ENCODE measurements at regions not wholly inside any gene's neighbourhood (a gene's known extent, or its start where the extent isn't known, plus 50 kb on each side); places are given as distances from the start of the nearest gene placed in this dataset.
"Not testable (repeated sequence)": the region's sequence is repeated elsewhere in the genome, so short reads cannot be mapped to it uniquely, and the experiment has no call there.

GRCh38 chr1:239985044-239985443 is 106.6 kb upstream of the FMN2 start:
- no peak for ATAC-seq
- Histone ChIP-seq H3K36me3 (no peaks in the 10 kb centered on the region), H3K27ac (no peak overlapping the region), H3K9me3 (no peaks in the 10 kb centered on the region), H3K27me3 (no peaks in the 10 kb centered on the region), H3K4me1 (no peaks in the 10 kb centered on the region), H3K4me3 (no peak overlapping the region)
- in situ Hi-C loops (cut with MboI; ENCODE audit: low sequenced_read_pairs in 4 of 4) = no loop called here
- DNase-seq = no peak
- intact Hi-C loops (cut with DNase I; ENCODE audit: low total_unique reads) = no loop called here
- TF ChIP-seq POLR2A (IDR thresholded peaks at IDR 0.05) = no peak

DNA sequence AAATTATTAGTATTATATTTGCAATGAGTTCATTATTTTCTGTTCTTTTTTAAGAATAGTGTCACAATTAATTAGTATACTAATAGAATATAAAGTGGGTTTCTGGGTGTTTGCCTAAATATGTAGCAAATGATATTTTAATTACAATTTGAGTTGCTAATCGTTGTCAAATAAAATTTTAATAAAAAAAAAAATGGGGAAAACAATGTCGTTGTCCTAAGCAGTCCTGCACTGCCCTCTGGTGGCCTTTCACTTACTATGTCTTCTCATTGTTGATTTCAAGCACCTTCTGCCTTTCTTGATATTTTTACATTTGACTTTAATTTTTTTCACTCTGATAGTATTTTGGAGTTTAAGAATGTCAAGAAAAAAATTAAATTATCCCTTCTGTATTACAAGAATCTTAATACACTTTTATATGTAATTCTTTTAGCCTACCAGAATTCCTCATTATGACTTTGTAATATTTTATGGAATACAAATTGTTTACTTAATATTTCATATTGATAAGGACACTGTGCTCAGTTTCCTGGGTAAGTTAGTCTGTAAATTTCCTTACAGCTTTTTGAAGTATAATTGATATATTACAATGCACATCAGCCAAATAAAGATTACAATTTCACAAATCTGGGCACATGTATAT is 104.5 kb upstream of the FMN2 start:
- H3K4me1 ChIP-seq = no peaks in the 10 kb centered on the region
- H3K27me3 ChIP-seq = no peaks in the 10 kb centered on the region
- TF ChIP-seq POLR2A (IDR thresholded peaks at IDR 0.05) (no peak), CTCF (IDR thresholded peaks at IDR 0.05 in 4 of 5, conservative IDR thresholded peaks at IDR 0.05 in 1 of 5) (peak in 2 of 5 experiments; percentile 48 to 50)
- no peak overlapping the region for H3K4me3 ChIP-seq
- no peaks in the 10 kb centered on the region for H3K36me3 ChIP-seq
- ATAC-seq (no peak), DNase-seq (no peak)
- H3K9me3 ChIP-seq = no peaks in the 10 kb centered on the region
- intact Hi-C loops (cut with DNase I; ENCODE audit: low total_unique reads) = no loop called here
- in situ Hi-C loops (cut with MboI; ENCODE audit: low sequenced_read_pairs in 4 of 4) = no loop called here
- H3K27ac ChIP-seq = no peak overlapping the region

DNA sequence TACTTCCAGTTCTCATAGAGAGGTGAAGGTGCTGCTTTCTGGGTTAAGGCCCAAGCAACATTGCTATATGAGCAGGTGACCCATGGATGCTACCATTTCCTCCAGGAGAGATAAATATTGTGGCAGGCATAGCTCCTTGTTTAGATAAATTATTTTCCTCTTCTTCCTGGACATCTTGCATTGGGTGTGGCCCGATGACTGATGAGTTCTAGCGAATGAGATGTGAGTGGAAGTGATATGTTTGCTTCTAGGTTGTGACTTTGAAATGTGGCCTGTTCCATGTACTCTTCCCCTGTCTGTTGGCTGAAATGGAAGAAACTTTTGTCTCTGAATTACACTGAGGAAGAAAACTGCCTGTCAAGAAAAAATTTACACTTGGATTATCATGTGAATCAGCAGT is 101.7 kb upstream of the FMN2 start:
- DNase-seq (no peak), ATAC-seq (no peak)
- in situ Hi-C loops (cut with MboI; ENCODE audit: low sequenced_read_pairs in 4 of 4) = no loop called here
- Histone ChIP-seq H3K27me3 (peaks cover 0 to 4% (median 0%) of the 10 kb centered on the region in 3 donors), H3K4me1 (no peaks in the 10 kb centered on the region), H3K27ac (no peak overlapping the region), H3K4me3 (no peak overlapping the region), H3K36me3 (no peaks in the 10 kb centered on the region), H3K9me3 (no peaks in the 10 kb centered on the region)
- no peak for TF ChIP-seq CTCF (IDR thresholded peaks at IDR 0.05 in 4 of 5, conservative IDR thresholded peaks at IDR 0.05 in 1 of 5)
- no peak for TF ChIP-seq POLR2A (IDR thresholded peaks at IDR 0.05)
- intact Hi-C loops (cut with DNase I; ENCODE audit: low total_unique reads) = no loop called here

DNA sequence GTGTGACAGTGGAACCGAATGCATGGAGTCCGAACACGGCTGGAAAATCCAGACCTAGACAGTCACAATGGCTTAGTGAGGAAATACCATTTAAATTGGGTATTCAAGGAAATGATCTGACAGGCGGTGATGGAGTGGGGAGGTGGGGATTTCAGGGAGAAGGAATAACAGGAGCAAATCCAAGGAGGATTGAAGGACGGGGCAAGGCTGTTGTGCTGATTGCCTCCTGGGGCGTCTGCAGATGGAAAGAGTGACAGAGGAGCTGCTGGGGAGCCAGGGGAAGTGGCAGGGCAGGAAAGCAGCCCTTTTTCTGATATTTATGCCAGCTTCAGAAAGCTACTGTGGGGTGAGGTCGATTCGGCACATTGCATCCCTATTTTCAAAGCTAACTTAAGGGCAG is 99.1 kb upstream of the FMN2 start:
- in situ Hi-C loops (cut with MboI; ENCODE audit: low sequenced_read_pairs in 4 of 4); H3K4me1 ChIP-seq; H3K36me3 ChIP-seq; intact Hi-C loops (cut with DNase I; ENCODE audit: low total_unique reads); DNase-seq; H3K9me3 ChIP-seq; H3K27ac ChIP-seq; ATAC-seq; H3K4me3 ChIP-seq: not testable (repeated sequence)
- H3K27me3 ChIP-seq = peaks cover 6 to 19% (median 7%) of the 10 kb centered on the region in 3 donors

DNA sequence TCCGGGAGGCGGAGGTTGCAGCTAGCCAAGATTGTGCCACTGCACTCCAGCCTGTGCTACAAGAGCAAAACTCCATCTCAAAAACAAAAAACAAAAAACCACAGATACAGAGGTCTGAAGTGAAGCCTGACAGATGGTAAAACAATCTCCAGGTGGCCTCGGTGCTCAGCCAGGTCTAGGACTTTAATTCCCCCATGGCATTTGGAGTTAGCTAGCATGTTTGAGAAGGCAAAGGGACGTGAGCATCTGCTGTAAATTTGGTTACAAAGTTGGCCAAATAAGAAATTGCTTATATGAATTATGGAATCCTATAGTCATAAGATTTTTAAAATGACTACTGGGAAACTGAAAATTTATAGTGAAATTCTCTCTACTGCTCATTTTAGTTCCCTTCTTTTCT is 98.3 kb upstream of the FMN2 start:
- in situ Hi-C loops (cut with MboI; ENCODE audit: low sequenced_read_pairs in 4 of 4) (no loop called here), intact Hi-C loops (cut with DNase I; ENCODE audit: low total_unique reads) (no loop called here)
- no peaks in the 10 kb centered on the region for H3K4me1 ChIP-seq
- no peak for TF ChIP-seq CTCF (IDR thresholded peaks at IDR 0.05 in 4 of 5, conservative IDR thresholded peaks at IDR 0.05 in 1 of 5)
- no peak for TF ChIP-seq POLR2A (IDR thresholded peaks at IDR 0.05)
- no peak overlapping the region for H3K27ac ChIP-seq
- H3K9me3 ChIP-seq = no peaks in the 10 kb centered on the region
- ATAC-seq (no peak), DNase-seq (no peak)
- H3K27me3 ChIP-seq = peaks cover 10 to 27% (median 11%) of the 10 kb centered on the region in 3 donors
- H3K4me3 ChIP-seq = no peak overlapping the region
- H3K36me3 ChIP-seq = no peaks in the 10 kb centered on the region

DNA sequence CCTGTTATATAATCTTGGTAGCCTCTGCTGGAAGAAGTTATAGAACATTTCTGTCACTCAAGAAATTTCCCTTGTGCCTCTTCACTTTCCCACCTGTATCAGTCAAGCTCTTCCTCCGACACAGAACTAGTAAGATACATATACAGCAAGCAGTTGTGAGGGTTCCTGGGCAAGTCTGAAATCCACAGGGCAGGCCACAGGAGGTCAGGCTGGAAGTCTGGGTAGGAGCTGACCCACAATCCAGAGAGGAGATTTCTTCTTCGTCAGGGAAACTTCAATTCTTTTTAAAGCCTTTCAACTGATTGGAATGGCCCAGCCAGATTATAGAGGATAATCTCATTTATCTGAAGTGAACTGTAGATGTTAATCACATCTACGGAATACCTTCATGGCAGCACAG is 96.4 kb upstream of the FMN2 start:
- Histone ChIP-seq H3K9me3 (no peaks in the 10 kb centered on the region), H3K36me3 (no peaks in the 10 kb centered on the region), H3K4me3 (no peak overlapping the region), H3K4me1 (no peaks in the 10 kb centered on the region), H3K27ac (no peak overlapping the region), H3K27me3 (peaks cover 22 to 37% (median 23%) of the 10 kb centered on the region in 3 donors)
- DNase-seq (no peak), ATAC-seq (no peak)
- TF ChIP-seq POLR2A (IDR thresholded peaks at IDR 0.05) (no peak), CTCF (IDR thresholded peaks at IDR 0.05 in 4 of 5, conservative IDR thresholded peaks at IDR 0.05 in 1 of 5) (no peak)
- in situ Hi-C loops (cut with MboI; ENCODE audit: low sequenced_read_pairs in 4 of 4) = no loop called here
- intact Hi-C loops (cut with DNase I; ENCODE audit: low total_unique reads) = no loop called here

Data from gastrocnemius medialis (tissue), 4 donors.